HG02981 (cell line): ENCODE measurements at regions not wholly inside any gene's neighbourhood (a gene's known extent, or its start where the extent isn't known, plus 50 kb on each side); places are given as distances from the start of the nearest gene placed in this dataset.

Source experiments
- ATAC-seq: cut with Tn5 transposase; IDR thresholded peaks from one replicate; pipeline ENCODE4 v1.9.1; 2021; ENCODE audit warnings: mild to moderate bottlenecking, moderate library complexity; ENCODE audit not compliant: unreplicated experiment

DNA sequence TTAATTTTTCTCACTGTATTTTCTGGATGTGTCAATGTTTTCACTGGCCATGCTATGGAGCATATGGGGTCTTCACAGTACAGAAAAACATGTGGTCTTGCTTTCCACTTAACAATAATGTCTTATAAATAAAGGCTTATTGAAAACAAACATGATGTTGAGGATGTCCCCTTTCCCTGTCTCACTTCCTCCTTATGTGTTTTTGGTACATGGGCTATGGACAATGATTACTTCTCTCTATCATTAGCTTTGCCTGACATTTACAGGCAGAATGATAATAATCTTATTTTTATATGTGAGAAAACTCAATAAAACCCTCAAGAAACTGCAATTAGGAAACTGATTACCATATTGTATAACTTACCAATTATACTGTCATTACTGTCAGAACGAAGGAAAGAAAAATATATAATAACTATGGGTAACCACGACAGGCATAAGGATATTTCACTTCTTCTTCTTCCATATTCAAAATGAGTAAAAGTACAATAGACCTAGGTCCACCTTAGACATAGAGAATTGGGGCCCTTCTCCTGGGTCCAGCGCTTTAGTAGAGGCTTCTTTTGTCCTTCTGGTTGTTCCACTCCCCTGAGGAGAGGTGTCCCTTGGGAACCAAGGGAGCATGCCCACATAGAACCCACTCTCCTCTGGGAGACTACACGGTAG is 375.0 kb downstream of the MAN2A1 start:
- no peak for ATAC-seq

DNA sequence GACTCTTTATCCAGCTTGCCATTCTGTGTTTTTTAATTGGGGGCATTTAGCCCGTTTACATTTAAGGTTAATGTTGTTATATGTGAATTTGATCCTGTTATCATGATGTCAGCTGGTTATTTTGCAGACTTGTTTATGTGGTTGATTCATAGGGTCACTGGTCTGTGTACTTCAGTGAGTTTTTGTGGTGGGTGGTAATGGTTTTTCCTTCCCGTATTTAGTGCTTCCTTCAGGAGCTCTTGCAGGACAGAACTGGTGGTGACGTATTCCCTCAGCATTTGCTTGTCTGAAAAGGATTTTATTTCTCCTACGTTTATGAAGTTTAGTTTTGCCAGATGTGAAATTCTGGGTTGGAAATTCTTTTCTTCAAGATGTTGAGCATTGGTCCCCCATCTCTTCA is 381.1 kb downstream of the MAN2A1 start:
- no peak for ATAC-seq

DNA sequence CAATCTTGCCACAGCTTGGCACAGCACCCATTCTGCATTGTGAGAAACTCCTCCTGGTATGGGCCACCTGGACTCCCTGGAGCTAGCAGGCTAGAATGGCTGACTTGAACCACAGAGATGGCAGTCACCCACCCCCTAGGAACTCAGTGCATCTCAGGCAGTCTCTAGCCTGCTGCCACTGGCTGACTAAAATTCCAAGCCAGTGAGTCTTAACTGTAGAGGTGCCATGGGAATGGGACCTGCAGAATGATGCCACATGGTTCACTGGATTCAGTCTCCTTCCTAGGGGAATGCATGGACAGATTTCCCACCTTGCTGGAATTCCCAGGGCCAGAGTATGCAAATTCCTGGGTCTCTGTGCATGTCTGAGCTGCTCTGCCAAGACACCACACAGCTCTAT is 382.9 kb downstream of the MAN2A1 start:
- no peak for ATAC-seq

DNA sequence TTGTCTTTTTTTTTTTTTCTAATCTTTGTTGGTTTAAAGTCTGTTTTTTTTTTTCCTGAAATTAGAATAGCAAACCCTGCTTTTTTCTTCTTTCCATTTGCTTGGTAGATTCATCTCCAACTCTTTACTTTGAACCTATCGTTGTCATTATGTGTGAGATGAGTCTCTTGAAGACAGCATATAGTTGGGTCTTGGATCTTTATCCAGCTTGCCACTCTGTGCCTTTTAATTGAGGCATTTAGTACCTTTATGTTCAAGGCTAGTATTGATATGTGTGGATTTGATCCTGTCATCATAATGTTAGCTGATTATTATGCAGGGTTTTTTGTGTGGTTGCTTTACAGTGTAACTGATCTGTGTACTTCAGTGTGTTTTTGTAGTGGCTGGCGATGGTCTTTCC is 383.8 kb downstream of the MAN2A1 start:
- ATAC-seq, result no peak

DNA sequence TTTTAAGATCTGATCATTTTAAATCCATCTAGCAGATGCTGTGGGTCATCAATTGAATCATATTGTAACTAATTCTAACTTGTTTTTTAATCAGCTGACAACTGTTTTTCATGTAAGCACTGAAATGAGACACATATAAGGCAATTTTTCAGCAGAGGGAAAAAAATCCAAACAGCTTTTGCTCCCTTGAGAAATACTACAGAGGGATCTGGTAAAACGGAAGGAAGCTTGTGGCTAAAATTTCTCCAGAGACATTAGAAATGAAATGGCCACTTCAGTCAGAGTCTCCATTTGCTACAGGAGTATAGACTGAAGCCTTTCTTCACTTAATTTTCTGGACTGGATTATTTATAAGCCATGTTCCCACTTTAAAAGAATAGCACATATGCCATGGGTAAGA is 385.9 kb downstream of the MAN2A1 start:
- no peak for ATAC-seq

DNA sequence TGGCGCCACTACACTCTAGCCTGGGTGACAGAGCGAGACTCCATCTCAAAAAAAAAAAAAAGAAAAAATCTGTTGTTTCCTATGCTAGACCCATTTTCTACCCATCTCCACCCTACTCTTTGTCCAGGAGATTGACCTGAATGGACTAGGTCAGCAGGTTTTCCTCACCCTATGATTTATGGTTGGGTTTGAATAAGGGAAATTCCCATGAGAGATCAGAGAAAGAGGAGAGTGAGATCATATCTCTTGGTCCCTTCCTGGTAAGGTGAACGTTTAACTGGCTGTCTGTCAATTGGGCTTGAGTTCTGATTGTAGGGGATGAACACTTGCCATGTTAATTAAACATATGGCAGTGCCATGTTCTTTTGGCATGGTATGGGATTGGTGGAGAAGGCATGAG is 387.4 kb downstream of the MAN2A1 start:
- no peak for ATAC-seq

DNA sequence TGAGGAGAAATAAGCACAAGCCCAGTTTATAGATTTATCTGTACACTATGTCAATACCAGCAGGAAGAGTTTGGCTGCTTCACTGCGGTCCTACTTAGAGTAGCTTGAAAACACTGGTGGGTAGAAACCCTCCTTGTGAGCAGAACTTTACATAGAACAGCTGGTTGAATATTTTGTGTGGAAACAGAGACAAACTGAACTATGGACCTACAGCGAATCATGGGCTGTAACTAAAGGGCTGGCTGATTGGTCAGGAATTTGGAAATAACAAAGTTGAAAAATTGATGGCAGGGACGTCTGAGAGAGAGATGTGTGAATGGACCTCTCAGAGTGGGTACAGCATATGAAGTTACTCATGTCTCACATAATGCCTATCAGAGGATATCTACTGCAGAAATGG is 392.5 kb downstream of the MAN2A1 start:
- ATAC-seq, result no peak

DNA sequence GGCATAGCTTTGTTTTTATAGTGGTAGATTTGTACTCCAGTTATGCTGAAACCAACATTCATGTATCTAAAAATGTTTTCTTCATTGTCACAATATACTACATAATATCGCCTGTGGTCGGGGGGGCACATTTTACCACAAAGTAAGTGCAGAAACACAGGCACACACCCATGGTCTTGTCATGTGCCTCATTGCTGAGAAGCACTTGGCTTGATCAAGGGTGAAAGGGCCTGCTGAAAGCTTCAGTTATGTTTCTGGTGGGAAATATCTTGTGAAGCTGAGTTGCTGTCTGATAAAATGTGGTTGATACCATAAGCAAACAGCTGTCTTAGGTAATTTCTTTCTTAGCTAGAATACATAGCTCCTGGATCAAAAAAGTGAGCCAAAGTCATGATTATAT is 393.1 kb downstream of the MAN2A1 start:
- ATAC-seq, result no peak

DNA sequence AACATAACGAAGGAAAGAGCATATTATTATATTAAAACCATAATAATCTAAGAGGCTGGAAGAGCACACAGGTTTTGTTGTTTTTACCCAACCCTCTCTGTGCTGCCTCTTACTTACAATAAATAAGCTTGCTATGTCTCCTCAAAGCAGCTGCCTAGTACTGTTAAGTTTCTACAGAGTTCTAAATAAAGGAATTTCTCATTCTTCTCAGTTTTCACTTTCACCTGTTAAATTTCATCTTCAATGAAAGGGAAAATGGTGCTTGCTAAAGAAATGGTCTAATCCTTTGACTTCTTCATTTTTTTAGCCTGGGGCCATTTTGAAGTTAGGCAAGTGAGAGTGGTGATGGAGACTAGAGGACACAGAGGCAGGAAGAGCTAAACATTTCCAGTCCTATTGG is 396.1 kb downstream of the MAN2A1 start:
- no peak for ATAC-seq

DNA sequence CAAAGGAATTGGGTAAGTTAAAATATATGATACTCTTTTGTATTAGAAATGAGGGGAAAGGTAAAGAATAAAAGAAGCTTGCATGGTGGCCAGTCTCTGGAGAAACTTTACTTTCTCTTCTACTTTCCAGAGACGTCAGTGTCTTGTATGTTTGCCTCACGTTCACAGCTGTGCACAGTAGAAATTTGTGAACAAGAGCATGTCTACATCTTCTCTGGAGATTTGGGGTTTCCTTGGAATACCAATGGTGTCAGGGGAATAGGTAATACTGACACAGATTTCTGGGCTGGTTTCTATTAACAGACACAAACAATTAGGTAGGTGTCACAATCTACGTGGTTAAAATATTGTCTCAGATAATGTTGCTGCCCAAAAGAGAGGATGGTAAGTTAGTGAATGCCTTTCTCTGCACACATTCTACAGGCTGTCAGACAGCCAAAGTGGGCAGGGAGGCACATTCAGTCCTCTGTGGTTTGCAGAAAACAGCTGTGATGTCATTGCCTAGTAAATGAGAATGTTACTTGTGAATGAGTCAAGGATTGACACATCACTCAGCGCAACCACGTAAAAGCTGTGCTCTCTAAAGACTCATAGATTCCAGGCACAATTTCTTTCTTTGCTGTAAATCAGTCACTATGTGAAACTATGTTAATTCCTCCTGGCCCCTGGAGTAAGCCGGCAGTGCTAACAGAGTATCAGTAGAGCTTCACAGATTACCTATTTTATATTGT is 397.1 kb downstream of the MAN2A1 start:
- no peak for ATAC-seq

DNA sequence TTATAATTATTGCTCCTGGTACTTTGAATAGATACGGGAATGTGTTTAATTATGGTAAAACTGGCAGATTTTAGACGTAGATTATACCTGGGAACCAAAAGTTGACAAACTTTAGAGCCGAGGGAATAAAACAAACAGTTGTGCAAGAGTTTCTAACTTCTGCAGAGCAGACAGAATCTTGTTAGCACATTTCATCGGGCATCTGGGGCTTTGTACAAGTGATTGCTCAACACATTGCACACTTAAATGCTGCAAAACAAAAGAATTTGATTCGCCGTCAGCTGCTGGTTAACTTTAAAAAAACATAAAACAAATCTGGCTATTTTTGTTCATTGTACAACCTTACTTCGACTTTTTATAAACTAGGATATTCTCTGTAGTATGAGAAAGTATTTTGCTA is 398.1 kb downstream of the MAN2A1 start:
- ATAC-seq, result no peak

DNA sequence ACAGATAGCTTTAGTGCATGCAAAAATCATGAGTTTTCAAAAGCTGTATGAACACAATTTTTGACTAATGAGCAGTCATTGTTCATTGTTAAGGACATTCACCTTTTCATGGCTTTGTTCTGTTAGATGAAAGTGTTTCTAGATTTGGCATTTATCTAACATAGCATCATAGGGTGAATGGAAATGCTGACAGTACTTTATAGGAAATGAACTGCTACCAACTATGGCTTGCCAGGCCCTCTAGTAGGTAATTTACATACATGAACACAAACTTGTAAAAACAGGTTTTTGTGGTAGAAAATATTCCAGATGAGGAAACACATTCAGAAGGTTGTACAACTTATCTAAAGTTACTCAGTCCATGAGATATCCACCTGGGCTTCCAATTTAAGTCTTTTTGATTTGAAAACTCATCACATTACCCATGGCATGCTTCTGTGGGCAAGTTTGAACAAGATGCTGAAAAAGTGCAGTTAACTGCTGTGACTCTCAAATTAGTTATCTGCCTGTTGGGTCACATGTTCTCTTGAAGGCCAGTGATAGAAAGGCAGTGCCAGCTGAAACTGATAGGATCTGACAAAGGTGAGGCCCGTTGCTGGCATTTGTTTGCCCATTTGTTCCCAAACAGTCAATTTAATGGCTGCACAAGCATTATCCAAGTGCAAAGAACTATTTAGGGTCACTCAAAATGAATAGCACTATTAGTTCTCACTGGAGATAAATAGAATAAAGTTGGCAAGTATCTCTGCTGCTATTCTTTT is 399.1 kb downstream of the MAN2A1 start:
- ATAC-seq, result no peak

DNA sequence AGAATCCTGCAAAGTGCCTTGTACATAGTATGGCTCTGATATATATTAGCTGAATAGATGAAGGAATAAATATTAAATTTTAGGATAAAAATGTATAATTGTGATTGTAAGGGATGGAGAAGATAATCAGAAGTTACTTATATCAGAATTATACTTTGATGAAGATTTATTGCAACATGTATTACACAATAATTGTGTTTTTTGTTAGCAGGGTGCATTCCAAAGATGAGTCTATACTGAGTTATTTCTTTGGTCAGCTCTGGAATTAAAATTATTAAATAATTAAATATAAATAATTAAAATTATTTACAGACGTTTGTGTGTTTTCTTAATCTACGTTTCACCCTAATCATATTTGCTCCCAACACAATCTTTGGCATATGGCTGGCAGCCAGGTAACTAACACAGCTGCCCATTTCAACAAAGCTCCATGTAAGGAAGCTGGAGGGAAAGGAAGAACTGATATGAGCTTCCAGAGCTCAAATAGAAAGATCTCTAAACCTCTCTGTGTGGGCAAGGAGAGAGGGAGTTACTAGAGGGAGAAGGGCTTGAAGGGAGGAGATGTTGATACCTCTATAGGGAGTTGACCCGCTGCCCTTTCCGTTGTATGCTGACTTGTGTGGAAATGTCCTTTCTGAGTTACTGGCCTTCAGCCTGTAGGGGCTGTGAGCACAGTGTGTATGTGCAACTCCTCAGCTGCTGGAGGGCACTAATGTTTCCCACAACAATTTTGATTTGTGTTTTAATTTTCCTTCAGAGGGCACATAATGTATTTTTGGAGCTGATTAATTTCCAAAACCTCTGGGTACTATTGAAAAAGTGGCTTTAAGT is 403.4 kb downstream of the MAN2A1 start:
- no peak for ATAC-seq

DNA sequence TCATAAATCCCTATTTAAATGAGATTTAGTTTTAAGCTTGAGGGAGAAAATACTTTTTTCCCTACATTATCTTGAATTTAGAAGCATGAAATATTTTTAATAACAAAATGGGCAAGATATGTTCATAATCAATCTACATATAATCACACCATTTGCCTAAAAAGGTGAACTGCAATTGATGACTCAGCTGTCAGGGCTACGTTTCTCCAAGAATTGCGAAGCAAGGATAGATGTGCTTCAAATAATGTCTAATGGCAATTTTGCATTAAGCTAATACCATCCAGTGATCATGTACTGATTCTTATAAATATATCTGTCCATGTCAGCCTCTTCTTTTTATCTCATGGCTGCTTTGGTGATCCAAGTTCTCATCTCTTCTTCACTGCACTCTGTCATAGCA is 404.4 kb downstream of the MAN2A1 start:
- ATAC-seq, result no peak

DNA sequence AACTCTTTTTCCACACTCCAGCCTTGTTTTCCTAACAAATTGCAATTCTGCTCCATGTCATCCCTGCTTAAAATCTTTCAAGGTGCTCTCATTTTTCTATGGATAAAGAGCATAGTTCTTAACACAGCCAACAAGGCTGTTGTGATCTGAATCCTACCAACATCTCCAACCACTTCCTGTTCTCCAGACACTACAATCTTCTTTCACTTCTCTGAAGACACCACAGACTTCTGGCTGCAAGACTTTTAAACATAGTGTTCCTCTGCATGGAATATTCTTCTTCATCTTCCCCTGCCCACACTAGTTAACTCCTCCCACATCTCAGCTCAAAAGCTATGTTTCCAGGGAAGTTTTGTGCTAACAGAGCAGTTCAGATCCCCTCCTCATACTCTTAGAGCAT is 404.8 kb downstream of the MAN2A1 start:
- no peak for ATAC-seq

DNA sequence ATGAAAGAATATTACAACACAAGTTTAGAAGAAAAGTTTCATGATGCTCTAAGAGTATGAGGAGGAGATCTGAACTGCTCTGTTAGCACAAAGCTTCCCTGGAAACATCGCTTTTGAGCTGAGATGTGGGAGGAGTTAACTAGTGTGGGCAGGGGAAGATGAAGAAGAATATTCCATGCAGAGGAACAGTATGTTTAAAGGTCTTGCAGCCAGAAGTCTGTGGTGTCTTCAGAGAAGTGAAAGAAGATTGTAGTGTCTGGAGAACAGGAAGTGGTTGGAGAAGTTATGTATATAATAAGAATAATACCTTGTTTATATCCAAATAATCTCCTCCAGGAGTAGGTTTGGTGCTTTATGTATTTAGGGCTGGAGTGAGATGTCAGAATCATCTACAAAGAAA is 406.7 kb downstream of the MAN2A1 start:
- no peak for ATAC-seq

DNA sequence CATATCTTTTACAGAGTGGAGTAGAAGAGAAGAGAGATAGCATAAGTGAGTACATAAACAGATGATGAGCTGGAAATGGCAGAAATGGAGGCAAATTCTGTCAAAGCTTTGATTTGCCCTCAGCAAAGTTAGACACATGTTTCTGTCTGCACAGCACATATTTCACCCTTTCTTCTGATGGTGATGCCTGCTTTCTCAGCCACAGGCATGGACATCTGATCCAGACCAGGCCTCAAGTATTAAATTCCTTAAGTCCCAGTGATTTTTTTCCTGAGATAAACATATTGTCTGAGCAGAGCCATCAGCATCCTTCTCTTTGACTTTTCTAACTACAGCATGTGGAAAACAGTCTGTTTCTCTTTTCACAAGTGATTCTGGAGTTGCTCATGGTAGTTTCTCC is 409.8 kb downstream of the MAN2A1 start:
- ATAC-seq, result no peak

DNA sequence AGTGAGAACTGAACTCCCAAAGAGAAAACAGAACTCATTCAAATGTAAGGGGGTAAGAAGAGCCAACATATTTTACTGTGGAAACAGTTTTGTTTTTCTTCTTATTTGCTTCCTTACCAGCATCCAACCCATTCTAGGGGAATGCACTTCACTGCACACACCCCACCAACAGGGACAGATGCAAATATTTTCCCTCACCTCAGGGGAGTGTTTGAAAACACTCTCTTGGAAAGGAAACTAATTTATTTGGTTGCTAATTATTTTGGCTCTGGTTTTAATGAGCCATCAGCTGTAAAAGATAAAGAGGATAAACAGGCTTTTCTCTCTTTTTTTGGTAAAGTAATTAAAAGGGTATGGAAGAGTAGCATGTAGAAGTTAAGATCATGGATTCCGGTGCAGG is 413.4 kb downstream of the MAN2A1 start:
- no peak for ATAC-seq

DNA sequence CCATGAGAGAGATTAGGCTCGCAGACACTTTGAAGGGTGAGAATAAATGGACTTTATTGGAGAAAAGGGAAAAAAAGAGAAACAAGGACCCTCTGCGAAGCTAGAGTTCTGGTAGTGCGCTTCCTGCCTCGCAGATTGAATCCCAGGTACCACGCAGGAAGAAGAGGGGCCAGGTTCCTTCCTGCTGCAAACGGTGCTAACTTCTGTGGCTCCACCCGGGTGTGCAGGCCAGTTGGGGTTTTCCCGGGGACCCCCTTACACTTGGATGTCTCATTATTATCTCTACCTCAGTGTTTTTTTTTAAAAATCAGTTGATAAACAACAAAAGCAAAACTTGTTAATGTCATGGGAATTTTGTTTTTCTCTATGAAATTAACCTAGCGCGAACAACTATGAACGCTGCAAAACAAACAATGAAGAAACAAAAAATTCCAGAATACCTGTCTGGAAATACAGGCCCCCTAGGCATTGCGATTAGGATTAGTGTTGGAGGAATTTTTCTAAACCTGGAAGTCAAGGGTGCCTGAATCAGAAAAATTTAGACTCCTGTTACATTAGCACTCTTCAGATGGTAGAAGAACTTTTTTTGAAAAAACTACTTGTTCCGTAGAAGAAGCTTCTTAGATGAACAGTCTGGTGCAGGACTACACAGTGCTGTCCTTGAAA is 414.5 kb downstream of the MAN2A1 start:
- ATAC-seq, result no peak

DNA sequence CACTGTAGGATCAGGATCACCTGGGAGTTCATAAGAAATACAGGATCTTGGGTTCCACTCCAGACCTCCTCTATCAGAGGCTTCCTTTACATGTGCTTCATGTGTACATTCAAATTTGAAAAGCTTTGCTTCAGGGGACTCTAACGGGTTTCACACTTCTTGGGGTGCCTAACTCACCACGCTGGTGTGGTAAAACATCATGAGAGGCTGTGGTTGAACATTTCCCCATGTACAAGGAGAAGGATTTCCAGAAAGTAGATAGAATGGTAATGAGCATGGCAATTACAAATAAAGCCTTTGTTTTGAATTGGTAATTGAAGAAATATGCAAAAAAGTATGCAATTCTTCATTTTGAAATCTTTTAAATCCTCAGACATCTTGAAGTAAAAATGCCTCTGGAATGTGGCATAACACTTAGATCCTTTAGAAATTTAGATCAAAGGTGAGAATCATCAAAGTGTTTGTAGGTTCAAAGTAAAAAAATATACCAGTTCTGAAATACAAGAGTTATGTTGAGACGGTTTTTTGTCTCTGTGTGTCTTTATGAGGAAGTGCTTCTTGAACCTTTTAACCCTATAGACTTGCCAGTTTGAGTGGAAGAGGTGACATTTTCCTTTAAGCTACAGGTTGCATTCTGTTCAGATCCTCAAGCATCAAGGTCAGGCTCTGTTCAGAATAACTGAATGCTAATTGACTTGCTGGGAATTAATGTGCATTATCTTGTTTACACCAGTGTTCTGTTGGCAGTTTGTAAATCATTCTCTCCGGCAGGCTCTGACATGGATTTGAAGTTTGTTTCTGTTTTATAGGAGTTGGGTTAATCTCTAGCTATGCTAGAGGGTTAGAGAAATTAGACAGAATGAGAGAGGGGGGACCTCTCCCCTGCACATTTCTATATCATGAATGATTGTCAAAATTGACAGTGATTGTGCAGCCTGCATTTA is 415.3 kb downstream of the MAN2A1 start:
- no peak for ATAC-seq
